DMS114 treated with DMSO at 0.1 percent for 48 hours (cell line): ENCODE measurements at regions not wholly inside any gene's neighbourhood (a gene's known extent, or its start where the extent isn't known, plus 50 kb on each side); places are given as distances from the start of the nearest gene placed in this dataset.
A peak's percentile ranks its signal among the peaks of the same experiment; 100 is the strongest.

Source experiments
- DNase-seq: peaks from one replicate; lab custom pipeline; 2025; ENCODE audit not compliant: unreplicated experiment; lab: John Stamatoyannopoulos, UW

DNA sequence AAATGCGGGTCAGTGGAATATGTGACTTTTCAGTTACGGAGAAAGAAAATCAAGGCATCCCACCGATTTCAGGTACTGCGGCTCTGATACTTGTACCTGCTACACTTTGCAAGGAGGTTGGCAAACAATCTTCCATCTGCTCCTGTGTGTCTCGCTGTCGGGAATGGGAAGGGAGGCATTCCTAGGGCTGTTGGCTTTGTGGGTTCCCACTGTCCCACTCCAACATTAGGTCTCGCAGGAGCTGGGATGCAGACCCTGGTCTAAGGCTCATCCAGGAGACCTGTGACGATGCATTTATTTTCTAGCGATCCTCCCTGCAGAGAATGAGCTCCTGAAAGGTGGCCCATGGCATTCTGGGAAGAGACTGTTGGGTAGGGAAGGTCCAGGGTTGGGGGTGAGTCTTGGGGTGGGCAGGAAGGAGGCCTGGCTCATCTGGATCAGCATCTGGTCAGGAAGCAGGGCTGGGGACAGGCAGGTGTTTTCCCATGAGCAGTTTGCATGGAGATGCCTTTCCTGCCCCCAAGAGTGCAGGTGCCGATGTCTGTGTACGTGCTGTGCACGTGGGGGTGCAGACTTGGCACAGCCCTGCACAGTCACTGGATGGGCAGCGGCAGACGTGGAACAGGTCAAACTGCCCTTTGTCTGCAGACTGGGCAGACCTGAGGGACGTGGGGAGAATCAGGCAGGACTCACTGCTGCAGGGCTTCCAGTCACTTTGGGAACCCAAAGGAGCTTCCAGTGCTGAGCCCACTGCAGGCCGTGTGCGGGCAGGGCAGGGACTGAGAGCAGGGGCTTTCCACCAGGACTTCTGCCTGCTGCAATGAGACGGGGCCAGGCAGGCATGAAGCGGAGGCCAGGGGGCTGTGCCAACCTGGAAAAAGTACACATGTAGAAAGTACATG is 152.4 kb downstream of the TEX29 start:
- DNase-seq: no peak

DNA sequence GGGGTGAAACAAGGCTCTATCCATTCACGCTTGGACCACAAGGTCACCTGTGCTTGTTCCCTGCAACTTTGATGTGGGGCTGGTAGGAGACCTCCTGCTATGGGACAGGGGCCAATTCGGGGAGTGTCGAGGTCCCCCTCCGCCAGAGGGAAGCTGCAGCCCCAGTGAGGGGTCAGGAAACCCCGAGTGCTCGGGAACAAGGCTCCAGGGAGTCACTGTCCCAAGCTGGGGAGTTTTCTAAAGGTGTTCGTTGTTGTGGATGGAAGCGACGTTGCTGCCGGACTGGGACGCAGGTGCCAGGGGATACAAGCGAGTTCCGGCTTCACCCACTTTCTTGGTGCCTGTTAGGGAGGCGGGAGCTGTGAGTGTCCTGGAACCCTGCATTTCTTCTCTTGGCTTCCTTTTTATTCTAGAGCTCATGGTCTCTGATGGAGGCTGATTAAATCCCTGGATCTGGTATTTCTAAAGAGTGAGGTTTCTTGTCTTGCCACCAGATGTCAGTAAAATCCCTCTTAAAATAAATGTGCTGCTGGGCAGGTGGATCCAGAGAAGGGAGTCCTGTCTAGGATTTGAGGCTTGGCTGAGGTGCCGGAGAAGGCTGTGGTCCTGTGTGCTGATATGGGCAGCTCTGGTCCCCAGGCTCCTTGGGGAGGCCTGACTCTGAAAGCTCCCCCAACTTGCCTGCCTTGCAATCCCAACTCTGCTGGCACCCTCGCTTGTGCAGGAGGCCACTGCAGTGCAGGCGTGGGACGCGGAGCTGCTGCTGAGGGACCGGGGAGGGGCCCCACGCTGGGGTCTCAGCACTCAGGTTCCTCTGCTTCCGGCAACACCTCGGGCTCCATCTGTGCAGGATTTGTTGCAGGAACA is 153.9 kb downstream of the TEX29 start:
- DNase-seq: peak; percentile 26

DNA sequence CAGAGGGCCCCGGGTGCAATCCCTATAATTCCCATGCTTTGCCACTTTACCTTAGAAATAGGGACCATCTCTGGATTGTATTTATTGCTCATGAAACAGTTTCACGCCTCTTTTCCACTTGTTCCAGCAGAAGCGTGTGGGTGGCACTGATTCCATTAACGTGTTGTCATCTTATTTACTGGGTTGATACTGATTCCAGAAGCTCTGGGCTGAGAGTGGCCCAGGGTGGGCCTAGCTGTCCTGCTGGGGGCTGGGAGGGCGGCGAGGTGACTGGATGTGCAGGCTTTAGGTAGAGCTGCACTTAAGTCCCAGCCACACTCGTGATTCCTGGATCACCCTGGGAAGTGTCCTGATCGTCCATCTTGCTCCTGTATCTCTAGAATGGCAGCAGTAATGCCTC is 155.0 kb downstream of the TEX29 start:
- DNase-seq: no peak

DNA sequence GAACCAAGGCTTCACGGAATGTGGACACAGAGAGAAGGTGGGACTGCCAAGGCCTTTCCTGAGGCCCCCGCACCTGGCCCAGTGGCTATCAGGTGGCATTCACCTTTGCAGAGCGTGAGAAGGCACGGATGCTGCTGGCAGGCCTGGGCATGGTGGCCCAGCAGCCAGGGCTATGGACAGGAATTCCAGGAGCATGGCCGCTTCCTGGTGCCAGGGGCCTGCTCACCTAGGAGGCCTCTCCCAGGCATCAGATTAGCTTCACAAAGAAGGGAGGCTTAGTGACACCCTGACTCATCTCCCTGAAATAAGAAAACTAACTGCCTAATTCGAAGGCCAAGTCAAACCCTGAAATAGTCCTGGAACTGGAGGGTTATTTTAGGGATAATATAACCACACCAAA is 155.8 kb downstream of the TEX29 start:
- DNase-seq: no peak

DNA sequence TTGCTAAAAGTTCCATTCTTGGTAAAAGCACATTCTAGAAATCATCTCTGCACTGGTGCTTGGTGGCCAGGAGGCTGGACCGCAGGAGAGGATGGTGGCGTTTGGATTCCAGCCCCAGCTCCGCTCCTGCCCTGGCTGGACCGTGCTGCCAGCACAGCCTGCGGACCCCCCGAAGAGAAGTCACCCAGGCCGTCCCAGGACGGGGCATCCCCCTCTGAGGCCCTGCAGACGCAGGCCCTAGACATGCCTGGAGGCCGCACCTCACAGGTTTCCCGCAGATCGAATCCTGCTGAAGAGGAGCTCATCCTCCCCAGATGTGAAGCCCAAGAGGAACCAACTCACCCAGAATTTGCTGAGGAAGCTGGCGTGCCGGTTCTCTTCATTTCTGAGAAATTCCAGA is 159.0 kb downstream of the TEX29 start:
- no peak for DNase-seq

DNA sequence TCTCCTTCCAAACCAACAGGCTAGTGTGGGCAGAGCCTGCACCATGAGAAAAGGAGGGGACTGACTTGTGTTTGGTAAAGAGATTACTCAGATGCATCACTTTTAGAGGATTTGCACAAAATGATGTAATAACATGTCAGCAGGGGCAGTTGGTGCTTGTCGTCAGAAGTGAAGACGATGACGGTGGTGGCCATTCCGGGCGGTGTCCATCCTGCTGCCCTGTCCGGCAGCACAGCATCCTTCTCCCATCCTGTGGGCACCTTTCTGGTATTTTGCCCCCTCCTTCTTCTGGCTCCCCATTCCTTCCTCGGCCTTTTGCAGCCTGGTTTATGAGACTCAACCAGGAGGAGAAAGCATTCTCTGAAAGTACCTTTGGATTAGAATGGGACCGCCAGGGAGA is 160.1 kb downstream of the TEX29 start:
- no peak for DNase-seq

DNA sequence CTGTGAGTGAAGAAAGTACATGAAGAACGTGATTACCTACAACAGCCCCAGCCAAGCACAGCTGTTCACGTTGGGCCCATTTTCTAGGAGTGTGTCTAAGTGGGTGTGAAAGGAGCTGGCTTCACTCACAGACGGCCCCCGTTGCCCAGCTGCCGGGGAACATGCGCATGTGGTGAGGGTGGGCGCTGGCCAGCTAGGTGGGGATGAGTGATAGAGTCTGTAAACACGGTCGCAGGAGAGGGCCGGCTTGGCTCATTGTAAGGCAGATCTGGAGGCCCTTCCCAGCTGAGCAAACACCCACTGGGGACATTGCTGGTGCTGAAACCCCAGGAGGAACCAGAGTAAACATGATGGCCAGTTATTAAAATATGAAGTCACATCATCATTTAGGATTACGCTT is 160.5 kb downstream of the TEX29 start:
- DNase-seq: no peak

DNA sequence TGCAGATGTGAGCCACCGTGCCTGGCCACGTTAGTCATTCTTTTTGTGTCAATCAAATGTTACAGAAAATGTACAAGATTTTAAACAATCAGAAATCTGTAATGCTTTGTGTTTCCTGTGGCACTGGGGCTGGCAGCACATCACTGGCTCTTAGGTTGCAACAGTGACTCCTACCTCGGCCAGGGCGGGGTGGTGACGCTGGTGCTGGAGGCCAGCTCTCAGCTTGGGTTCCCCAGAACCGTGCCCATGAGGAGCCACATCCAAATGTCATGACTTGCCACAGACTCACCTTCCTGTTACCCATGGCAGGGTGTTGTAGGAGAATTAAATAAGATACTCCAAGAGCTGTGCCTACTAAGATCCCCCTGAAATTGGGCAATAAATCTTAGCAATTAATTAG is 161.7 kb downstream of the TEX29 start:
- DNase-seq: no peak

DNA sequence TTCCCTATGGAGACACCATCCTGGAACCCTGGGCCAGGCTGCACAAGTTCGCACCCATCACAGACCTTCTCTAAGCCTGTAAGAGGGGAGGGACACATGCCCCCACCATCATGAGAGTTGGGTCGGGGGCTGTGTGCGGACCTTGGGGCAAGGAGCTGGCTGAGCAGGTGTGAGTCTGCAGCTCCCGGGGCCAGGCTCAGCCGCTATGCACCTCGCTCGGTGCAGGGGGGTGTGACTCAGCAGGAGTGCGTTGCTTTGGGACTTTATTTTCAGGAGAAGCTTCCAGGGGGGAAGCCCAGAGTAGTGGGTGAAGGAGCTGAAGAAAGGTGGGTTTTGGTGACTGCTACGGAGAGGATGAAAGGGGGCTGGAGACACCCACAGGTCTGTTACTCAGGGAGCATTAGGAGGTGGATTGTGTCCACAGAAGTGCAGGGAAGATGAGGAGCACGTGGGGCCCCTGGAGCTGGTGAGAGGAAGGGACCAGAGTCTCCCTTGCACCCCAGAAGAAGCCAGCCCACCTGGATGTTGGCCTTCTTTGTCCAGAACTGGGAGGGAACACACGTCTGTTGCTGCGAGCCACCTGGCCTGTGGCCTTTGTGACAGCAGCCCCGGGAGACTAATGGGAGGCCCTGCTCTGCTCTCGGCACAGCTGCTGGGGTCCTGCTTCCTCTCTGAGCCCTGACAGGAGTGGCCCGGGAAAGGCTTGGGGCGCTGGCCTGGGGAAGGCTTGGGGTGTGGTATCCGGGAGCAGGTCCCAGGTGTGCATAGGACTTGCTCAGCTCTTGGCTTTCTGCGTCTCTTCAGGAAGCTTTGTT is 162.6 kb downstream of the TEX29 start:
- no peak for DNase-seq

DNA sequence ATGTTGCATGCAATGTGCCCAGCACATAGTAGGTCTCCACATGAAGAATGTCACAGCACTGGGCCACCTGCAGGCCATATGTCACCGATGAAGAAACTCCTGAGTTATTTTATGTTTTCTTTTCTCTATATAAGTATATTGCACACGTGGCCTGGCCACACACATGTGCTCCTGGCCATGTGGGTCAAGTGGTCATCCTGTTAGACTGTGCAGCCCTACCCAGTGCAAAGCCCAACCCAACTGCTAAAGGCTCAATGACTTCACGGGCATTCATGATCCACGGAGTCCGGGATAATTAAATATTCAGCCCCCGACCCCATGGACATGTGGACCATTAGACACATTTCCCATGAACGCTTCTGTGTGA is 163.2 kb downstream of the TEX29 start:
- DNase-seq: no peak

DNA sequence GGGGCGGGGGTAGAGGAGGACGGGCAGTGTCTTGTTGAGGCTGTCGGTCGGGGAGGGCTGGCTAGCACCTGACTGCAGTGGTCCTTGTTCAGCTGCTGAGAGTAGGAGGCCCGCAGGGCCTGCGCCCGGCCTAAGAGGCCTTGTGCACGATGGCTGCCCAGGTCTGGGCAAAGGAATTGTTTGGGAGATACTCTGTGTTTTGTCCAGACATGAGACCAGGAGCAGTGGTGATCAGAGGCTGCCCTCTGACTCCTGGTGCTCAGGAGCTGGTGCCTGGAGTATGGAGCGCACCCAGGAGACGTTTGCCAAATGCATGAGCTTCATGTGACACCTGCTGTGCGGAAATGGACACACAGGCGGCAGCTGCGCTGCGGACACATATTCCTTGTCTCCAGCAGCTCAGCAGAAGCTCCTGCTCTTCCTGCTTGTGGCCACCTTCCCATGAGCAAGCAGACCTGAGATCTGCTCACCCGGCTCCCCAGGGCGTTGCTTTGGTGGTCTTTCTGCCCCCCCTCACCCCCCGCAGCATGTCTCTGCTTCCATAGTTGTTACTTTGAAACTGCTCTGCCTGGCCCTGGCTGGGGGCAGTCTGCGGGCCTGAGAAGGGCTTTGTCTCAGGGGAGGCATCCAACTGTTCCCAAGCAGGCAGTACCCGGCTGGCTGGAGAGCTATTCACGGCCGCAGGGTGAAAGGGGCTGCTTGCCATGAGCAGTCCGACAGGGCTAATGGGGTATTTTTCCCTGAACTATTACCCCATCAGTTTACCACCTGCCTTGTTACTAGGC is 163.9 kb downstream of the TEX29 start:
- no peak for DNase-seq

DNA sequence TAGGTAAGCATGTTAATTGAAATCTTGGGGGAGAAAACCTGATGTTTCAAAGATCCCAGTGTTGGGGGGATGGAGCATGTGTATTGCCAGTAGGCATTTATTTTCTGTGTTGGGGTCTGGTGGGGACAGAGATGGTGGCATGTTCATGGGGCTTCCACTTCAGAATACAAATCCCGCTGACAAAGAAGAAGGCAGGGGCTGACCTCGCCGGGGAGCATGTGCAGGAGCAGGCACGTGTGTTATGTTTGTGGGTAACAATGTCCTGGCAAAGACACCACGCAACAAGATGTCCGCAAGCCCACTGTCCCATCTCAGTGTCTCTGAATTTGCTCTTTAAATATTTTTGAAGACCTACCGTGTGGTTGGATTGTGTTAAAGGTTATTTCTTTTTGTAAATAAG is 164.5 kb downstream of the TEX29 start:
- no peak for DNase-seq

DNA sequence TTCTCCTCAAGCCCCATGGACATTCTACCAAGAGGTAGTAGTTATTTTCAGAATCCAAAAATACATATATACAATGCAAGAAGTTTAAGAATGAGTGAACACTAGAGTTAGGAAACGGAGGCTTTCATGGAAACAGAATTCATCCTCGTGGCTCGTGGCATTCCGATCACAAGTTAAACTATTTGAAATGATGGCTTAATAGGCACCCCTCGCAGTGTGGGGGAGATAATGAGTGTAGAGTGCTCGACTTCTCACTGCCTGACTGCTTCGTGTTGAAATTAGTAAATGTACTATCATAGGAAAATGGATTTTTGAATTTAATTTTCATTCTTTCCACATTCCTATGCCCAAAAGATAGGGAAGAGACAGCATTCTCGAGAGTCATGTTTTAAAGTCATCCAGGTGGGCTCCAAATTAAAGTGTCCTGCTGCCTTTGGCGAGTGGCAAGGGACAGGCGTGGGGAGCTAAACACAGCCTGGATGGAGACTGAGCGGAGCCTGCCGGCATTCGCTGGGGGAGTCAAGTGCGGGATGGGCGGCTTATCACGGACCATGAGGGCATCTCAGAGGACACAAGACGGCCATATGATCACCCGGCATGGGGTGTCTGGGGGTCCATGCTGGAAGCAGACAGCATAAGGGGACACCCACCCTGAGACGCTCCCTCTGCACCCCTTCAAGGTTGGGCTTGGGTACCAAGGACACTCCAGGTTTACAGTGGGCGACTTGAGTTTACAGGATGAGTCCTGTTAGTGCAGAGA is 165.2 kb downstream of the TEX29 start:
- no peak for DNase-seq

DNA sequence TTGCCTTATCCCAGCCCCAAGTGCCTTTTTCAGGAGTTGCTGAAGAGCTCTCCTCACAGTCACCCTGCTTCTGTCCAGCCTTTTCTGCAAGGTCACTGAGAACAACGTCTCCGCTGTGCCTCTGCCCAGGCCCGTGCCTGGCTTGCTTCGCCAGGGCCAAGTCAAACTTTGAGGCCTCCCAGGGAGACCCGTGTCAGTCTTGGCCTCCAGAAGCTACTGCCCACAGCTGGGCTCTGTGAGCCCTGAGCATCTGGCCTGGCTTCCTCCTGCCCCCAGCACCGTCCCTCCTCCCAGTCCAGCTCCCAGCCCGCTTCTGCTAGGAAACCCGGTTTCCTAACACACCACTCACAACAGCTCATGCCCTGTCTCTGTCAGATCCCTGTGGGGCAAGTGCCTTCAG is 165.9 kb downstream of the TEX29 start:
- no peak for DNase-seq

DNA sequence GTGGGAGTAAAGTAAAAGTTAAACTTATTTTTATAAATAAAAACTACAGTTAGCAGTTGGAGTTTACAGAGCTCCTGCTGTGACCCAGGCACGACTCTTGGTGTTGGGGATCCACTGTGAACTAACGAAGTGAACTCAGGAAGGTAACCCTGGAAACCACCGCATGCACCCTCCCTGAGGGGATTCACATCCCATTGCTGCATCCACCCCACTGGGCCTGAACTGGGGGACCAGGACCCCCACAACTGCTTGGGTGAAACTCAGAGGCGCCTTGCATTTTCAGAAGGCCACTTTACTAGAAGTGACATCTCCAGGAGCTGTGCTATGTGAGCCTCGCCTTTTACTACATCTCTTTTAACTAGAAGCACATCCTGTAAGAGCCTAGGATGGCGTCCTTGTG is 166.4 kb downstream of the TEX29 start:
- no peak for DNase-seq

DNA sequence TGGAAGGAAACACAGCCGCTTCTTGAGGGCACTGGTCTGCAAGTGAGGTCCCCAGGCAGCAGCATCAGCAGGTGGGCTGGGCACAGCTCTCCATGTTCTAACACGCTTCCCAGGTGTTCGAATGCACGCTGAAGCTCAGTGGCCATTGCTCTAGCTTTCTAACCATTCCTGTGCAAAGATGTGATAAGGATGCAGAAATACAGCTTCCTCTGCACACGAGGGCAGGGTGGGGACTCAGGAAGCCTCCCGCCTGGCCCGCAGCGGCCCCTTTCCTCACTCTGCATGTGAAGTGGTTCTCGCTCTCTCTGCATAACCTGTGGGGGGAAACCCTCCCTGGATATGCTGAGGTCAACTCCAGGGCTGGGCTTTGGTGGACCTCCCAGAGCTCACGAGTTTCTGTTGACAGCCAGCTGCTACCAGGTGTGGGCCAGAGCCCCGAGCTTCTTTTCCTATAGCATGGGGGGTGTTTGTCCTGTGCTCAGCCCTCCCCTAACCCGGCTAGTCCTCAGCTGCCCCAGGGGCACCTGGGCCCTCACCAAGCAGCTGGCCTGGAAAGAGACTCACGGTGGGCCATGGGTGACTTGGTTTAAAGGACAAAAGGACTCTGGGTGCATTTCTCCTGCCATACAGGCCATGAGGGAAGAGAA is 168.2 kb downstream of the TEX29 start:
- no peak for DNase-seq

DNA sequence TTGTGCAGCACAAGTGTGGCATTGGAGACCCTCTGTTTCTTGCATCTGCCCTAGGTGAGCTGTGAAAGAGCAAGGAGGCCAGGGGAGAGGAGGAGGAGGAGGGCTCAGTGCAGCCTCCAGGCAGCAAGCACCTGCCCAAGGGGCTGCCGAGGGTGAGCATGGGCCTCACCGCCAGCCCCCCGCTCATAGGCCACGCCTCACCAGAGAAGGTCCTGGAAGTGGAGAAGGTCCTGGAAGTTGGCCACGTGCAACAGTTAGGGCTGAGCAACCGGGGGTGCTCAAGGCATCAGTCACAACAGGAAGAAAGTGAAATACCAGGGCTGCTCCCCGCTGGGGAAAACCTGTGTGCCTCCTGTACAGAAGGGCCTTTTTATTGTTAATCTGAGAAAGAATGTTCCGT is 168.9 kb downstream of the TEX29 start:
- no peak for DNase-seq

DNA sequence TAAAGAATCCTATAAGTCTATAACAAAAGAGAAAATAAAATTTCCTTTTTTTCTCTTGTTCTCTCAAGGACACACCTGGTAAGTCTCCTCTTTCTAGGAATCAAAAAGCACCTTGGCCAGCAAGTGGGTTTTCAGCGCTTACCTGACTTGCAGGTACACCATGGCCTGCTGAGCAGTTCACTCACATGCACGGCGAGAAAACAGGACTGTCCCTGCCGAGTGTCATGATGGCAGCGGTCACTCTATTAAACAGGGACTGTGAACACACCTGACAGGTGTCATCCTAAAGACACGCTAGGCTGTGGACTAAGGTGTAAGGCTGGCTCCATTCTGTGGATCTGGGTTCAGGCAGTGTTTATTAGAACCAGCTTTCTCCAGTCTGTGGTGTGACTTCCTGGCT is 170.2 kb downstream of the TEX29 start:
- DNase-seq: no peak

DNA sequence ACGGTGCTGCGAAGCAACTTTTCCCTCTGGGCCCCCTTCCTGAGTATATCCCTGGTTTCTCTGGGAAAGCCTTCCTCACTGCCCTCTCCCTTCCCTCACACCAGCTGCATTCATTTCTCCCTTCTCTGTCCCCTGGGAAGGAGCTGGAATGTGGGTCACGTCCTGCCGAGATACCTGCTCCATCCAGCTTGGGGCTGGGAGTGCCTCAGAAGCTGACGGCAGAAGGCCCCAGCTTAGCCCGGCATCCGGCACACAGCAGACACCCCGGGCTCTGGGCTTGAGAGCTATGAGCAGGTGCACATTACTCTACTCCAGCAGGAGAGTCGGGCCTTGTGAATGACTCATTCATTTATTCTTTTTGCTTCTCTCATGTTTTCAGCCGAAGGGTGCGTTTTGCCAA is 170.6 kb downstream of the TEX29 start:
- no peak for DNase-seq
